Prostate gland (tissue), 2 donors: ENCODE measurements at regions not wholly inside any gene's neighbourhood (a gene's known extent, or its start where the extent isn't known, plus 50 kb on each side); places are given as distances from the start of the nearest gene placed in this dataset.

Experiments used
- DNase-seq: peaks from one replicate; pipeline ENCODE4 v3.0.0-alpha.2; 2019; ENCODE audit warnings: low spot score
- H3K27ac ChIP-seq, 2 donors: fragments of 200-600 bp; sonication (generic); 2 replicates each; pipeline ENCODE4 v1.5.1; 2017 to 2019
- H3K27me3 ChIP-seq: fragments of 200-600 bp; sonication (generic); replicated peaks from 2 replicates; pipeline ENCODE4 v1.5.1; 2019; ENCODE audit not compliant: insufficient read depth
- H3K36me3 ChIP-seq, 2 donors: fragments of 200-600 bp; sonication (generic); 1 replicate in 1 of 2; 2 replicates in 1 of 2; pipeline versions ENCODE4 v1.5.1 to v1.8.1; 2017 to 2019
- H3K4me1 ChIP-seq: fragments of 200-600 bp; sonication (generic); replicated peaks from 2 replicates; pipeline ENCODE4 v1.5.1; 2019
- H3K4me3 ChIP-seq, 2 donors: fragments of 200-600 bp; sonication (generic); 2 replicates each; pipeline ENCODE4 v1.5.1; 2017 to 2019
- H3K9me3 ChIP-seq: fragments of 200-600 bp; sonication (generic); 2 replicates; pipeline ENCODE4 v1.5.1; 2017
- POLR2A ChIP-seq: fragments of 450-650 bp; IDR thresholded peaks from one replicate; pipeline ENCODE4 v1.6.1; 2016; ENCODE audit warnings: antibody characterized with exemption, mild to moderate bottlenecking
- POLR2AphosphoS5 ChIP-seq: sonication (generic); formaldehyde crosslinking; IDR thresholded peaks from one replicate; pipeline ENCODE4 v1.6.1; 2017; ENCODE audit warnings: antibody characterized with exemption
- WGBS: methylation state at CpG from one replicate; pipeline ENCODE4 v1.1.5; 2018; 5-methylcytosine and 5-hydroxymethylcytosine counted together
- intact Hi-C: fragments of 100-400 bp; cut with DNase I; formaldehyde crosslinking; loops from one replicate; pipeline ENCODE4 v1.14.2; 2022
- TF ChIP-seq, protein P1 (sequence below), 4 experiments: fragments of 200-600 bp in 2 of 4; fragments of 450-650 bp in 2 of 4; sonication (generic) in 2 of 4; IDR thresholded peaks; 1 replicate in 3 of 4; 2 replicates in 1 of 4; pipeline ENCODE4 v1.5.1; 2016 to 2019; ENCODE audit warnings: antibody characterized with exemption in 4 of 4, mild to moderate bottlenecking in 2 of 4, moderate library complexity in 2 of 4

DNA sequence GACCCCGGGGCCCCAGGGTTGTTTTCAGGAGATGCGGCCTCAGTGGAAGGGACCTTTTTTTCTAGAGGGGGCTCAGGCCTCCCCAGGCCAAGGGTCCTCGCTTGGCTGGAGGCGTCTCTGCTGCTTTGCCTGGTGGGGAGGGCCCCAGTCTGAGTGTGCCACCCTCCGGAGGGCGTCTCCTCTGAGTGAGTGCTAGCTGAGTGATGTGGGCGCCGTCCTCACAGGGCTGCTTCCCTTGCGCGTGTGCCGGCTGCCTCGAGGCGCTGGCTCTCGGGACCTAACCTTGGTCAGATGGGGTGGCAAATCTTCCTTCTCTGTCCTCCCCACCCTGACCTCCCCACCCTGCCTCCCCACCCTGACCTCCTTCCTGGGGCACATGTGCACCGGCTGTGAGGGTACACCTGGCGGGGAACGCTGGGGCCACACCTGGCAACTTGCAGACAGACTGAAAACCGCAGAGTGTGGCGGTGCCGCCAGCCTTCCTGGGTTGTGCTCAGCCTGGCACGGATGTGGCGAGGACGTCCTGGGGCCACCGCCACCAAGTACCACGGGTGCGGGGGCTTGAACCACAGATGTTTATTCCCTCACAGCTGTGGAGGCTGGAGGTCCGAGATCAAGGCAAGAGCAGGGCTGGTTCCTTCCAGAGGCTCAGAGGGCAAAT is 93.0 kb upstream of the TTC34 start:
- H3K36me3 ChIP-seq: no peaks in the 10 kb centered on the region
- no peak overlapping the region for H3K27ac ChIP-seq
- no peaks in the 10 kb centered on the region for H3K9me3 ChIP-seq
- 93% methylated on average over 18 of the region's 27 CpGs for WGBS
- H3K27me3 ChIP-seq: peaks cover 10% of the 10 kb centered on the region
- H3K4me3 ChIP-seq: no peak overlapping the region
- DNase-seq: no peak
- no peaks in the 10 kb centered on the region for H3K4me1 ChIP-seq
- TF ChIP-seq POLR2A (no peak), POLR2AphosphoS5 (no peak)
- TF ChIP-seq, protein P1, sequence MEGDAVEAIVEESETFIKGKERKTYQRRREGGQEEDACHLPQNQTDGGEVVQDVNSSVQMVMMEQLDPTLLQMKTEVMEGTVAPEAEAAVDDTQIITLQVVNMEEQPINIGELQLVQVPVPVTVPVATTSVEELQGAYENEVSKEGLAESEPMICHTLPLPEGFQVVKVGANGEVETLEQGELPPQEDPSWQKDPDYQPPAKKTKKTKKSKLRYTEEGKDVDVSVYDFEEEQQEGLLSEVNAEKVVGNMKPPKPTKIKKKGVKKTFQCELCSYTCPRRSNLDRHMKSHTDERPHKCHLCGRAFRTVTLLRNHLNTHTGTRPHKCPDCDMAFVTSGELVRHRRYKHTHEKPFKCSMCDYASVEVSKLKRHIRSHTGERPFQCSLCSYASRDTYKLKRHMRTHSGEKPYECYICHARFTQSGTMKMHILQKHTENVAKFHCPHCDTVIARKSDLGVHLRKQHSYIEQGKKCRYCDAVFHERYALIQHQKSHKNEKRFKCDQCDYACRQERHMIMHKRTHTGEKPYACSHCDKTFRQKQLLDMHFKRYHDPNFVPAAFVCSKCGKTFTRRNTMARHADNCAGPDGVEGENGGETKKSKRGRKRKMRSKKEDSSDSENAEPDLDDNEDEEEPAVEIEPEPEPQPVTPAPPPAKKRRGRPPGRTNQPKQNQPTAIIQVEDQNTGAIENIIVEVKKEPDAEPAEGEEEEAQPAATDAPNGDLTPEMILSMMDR (IDR thresholded peaks at IDR 0.05): no peak
- intact Hi-C loops: no loop called here

DNA sequence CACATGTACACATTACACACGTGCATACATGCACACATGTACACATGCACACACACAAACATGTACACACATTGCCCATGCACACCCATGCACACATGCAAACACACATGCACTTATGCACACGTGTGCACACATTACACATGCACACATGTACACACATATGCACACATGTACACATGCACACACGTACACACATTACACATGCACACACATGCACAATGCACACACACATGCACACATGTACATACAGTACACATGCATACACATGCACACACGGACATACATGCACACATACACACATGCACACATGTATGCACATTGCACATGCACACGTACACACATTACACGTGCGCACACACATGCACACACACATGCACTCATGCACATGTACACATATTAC is 95.3 kb upstream of the TTC34 start:
- intact Hi-C loops: no loop called here
- Histone ChIP-seq H3K36me3 (no peaks in the 10 kb centered on the region), H3K9me3 (no peaks in the 10 kb centered on the region), H3K27me3 (peaks cover under 1% of the 10 kb centered on the region), H3K4me3 (no peak overlapping the region), H3K4me1 (no peaks in the 10 kb centered on the region), H3K27ac (no peak overlapping the region)
- TF ChIP-seq POLR2A (no peak), POLR2AphosphoS5 (no peak)
- TF ChIP-seq, protein P1 (IDR thresholded peaks at IDR 0.05): no peak
- no peak for DNase-seq
- 92% methylated on average over 7 of the region's 7 CpGs for WGBS

DNA sequence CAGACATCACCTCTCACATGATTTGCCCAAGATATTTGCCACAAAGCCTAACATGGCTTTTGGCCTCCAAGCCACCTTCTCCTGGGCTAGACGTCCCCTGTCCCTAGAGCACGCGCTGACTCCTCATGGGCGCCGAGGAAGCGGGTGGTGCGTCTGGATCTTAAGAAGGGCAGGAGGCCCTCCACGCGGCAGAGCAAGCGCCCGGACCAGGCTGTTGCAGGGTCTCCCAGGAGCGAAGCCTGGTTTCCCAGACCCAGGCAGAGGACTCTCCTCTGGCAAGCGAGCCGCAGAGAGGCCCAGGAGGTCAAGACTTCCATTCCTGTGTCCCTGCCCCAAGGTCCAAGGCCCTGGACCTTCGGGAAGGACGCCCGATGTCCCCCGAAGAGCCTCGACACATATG is 101.7 kb upstream of the TTC34 start:
- TF ChIP-seq, protein P1 (IDR thresholded peaks at IDR 0.05): no peak
- no peak for TF ChIP-seq POLR2AphosphoS5
- TF ChIP-seq POLR2A: no peak
- Histone ChIP-seq H3K4me1 (no peaks in the 10 kb centered on the region), H3K4me3 (no peak overlapping the region), H3K27ac (no peak overlapping the region), H3K9me3 (no peaks in the 10 kb centered on the region), H3K36me3 (no peaks in the 10 kb centered on the region), H3K27me3 (peaks cover 22% of the 10 kb centered on the region)
- DNase-seq: no peak
- intact Hi-C loops: no loop called here
- 93% methylated on average over 19 of the region's 19 CpGs for WGBS

DNA sequence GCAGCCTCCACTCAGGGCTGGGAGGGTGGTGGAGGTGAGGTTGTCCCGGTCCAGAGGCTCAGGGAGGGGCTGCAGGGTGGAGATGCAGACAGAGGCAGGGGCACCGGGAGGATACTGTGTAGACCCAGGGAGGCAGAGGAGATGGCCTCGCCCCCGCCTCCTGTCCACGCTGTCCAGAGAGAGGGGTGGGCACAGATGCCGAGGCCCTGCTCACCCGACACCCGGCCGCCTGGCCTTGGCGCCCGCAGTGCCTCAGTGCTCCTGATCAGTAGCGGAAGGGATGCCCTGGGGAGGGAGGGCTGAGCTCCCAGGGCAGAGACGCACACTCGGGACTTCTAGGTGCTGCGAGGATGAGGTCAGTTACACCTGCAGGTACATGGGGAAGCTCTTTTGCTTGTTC is 102.7 kb upstream of the TTC34 start:
- Histone ChIP-seq H3K4me3 (no peak overlapping the region), H3K27ac (no peak overlapping the region), H3K9me3 (no peaks in the 10 kb centered on the region), H3K36me3 (no peaks in the 10 kb centered on the region), H3K27me3 (peaks cover 22% of the 10 kb centered on the region), H3K4me1 (no peaks in the 10 kb centered on the region)
- no peak for DNase-seq
- TF ChIP-seq POLR2AphosphoS5 (no peak), POLR2A (no peak)
- TF ChIP-seq, protein P1 (IDR thresholded peaks at IDR 0.05): no peak
- WGBS: 86% methylated on average over 15 of the region's 15 CpGs
- intact Hi-C loops: no loop called here

DNA sequence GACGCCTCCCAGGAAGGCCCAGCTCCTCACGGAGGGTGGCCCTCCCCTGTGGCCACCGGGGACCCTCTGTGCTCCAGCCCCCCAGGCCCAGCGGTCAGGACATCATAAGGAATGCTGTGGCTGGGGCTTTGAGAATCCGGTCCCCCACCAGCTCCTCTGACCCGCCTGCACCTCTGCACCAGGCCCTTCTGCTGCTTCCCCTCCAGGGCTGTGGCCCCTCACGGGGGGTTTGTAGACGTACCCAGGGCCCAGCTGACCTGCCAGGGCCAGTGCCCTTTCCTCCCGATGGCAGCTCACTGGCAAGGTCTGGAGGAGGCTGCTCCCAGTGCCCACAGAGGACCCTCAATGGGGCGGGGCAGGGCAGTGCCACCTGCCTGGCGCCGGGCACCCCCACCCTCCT is 103.9 kb upstream of the TTC34 start:
- no peak for DNase-seq
- Histone ChIP-seq H3K4me1 (no peaks in the 10 kb centered on the region), H3K4me3 (no peak overlapping the region), H3K27me3 (peaks cover 22% of the 10 kb centered on the region), H3K36me3 (no peaks in the 10 kb centered on the region), H3K9me3 (no peaks in the 10 kb centered on the region), H3K27ac (no peak overlapping the region)
- TF ChIP-seq, protein P1 (IDR thresholded peaks at IDR 0.05): no peak
- TF ChIP-seq POLR2A (no peak), POLR2AphosphoS5 (no peak)
- WGBS: 67% methylated on average over 12 of the region's 12 CpGs
- intact Hi-C loops: no loop called here
